ENCODE measurements at regions not wholly inside any gene's neighbourhood (a gene's known extent, or its start where the extent isn't known, plus 50 kb on each side); places are given as distances from the start of the nearest gene placed in this dataset.
"Not testable (repeated sequence)": the region's sequence is repeated elsewhere in the genome, so short reads cannot be mapped to it uniquely, and the experiment has no call there.

GRCh38 chr1:194755241-194755994 lies 1569.0 kb upstream of the B3GALT2 start:
- Histone ChIP-seq H3K9me3 (ENCODE audit: control insufficient read depth, insufficient read depth, low read length) (no peaks in the 10 kb centered on the region), H3K36me3 (ENCODE audit: control insufficient read depth, insufficient read depth, low read length) (no peaks in the 10 kb centered on the region), H3K9ac (ENCODE audit: low read depth, low read length) (no peak overlapping the region), H3K27me3 (ENCODE audit: control insufficient read depth, insufficient read depth, low read length) (no peaks in the 10 kb centered on the region), H3K4me1 (ENCODE audit: control insufficient read depth, insufficient read depth, low read length) (no peaks in the 10 kb centered on the region), H3K4me3 (ENCODE audit: low read depth, low read length) (no peak overlapping the region)

- H3K4me1 ChIP-seq (ENCODE audit: control insufficient read depth, insufficient read depth, low read length); H3K27me3 ChIP-seq (ENCODE audit: control insufficient read depth, insufficient read depth, low read length): not testable (repeated sequence)
Measured at GRCh38 chr1:194738843-194739242, 1552.4 kb upstream of the B3GALT2 start.

GRCh38 chr1:194734970-194735369 lies 1548.6 kb upstream of the B3GALT2 start:
- Histone ChIP-seq H3K4me3 (ENCODE audit: low read depth, low read length) (no peak overlapping the region), H3K36me3 (ENCODE audit: control insufficient read depth, insufficient read depth, low read length) (no peaks in the 10 kb centered on the region), H3K9ac (ENCODE audit: low read depth, low read length) (no peak overlapping the region), H3K9me3 (ENCODE audit: control insufficient read depth, insufficient read depth, low read length) (no peaks in the 10 kb centered on the region), H3K4me1 (ENCODE audit: control insufficient read depth, insufficient read depth, low read length) (no peaks in the 10 kb centered on the region), H3K27me3 (ENCODE audit: control insufficient read depth, insufficient read depth, low read length) (no peaks in the 10 kb centered on the region)

More at GRCh38 chr1:194738843-194739242, 1552.4 kb upstream of the B3GALT2 start:
- H3K9ac ChIP-seq (ENCODE audit: low read depth, low read length); H3K9me3 ChIP-seq (ENCODE audit: control insufficient read depth, insufficient read depth, low read length); H3K4me3 ChIP-seq (ENCODE audit: low read depth, low read length); H3K36me3 ChIP-seq (ENCODE audit: control insufficient read depth, insufficient read depth, low read length): not testable (repeated sequence)

GRCh38 chr1:194731025-194731424 lies 1544.6 kb upstream of the B3GALT2 start:
- H3K4me1 ChIP-seq (ENCODE audit: control insufficient read depth, insufficient read depth, low read length) = no peaks in the 10 kb centered on the region
- no peaks in the 10 kb centered on the region for H3K27me3 ChIP-seq (ENCODE audit: control insufficient read depth, insufficient read depth, low read length)
- H3K36me3 ChIP-seq (ENCODE audit: control insufficient read depth, insufficient read depth, low read length) = no peaks in the 10 kb centered on the region
- H3K9me3 ChIP-seq (ENCODE audit: control insufficient read depth, insufficient read depth, low read length) = no peaks in the 10 kb centered on the region
- H3K4me3 ChIP-seq (ENCODE audit: low read depth, low read length) = no peak overlapping the region
- H3K9ac ChIP-seq (ENCODE audit: low read depth, low read length) = no peak overlapping the region

- H3K4me3 ChIP-seq (ENCODE audit: low read depth, low read length) = no peak overlapping the region
- H3K4me1 ChIP-seq (ENCODE audit: control insufficient read depth, insufficient read depth, low read length) = no peaks in the 10 kb centered on the region
- H3K9me3 ChIP-seq (ENCODE audit: control insufficient read depth, insufficient read depth, low read length) = no peaks in the 10 kb centered on the region
- H3K9ac ChIP-seq (ENCODE audit: low read depth, low read length) = no peak overlapping the region
- no peaks in the 10 kb centered on the region for H3K27me3 ChIP-seq (ENCODE audit: control insufficient read depth, insufficient read depth, low read length)
- no peaks in the 10 kb centered on the region for H3K36me3 ChIP-seq (ENCODE audit: control insufficient read depth, insufficient read depth, low read length)
Measured at GRCh38 chr1:194730304-194730703, 1543.9 kb upstream of the B3GALT2 start.

GRCh38 chr1:194723067-194723466 lies 1536.7 kb upstream of the B3GALT2 start:
- Histone ChIP-seq H3K27me3 (ENCODE audit: control insufficient read depth, insufficient read depth, low read length) (no peaks in the 10 kb centered on the region), H3K4me3 (ENCODE audit: low read depth, low read length) (no peak overlapping the region), H3K9me3 (ENCODE audit: control insufficient read depth, insufficient read depth, low read length) (no peaks in the 10 kb centered on the region), H3K36me3 (ENCODE audit: control insufficient read depth, insufficient read depth, low read length) (no peaks in the 10 kb centered on the region), H3K4me1 (ENCODE audit: control insufficient read depth, insufficient read depth, low read length) (no peaks in the 10 kb centered on the region), H3K9ac (ENCODE audit: low read depth, low read length) (no peak overlapping the region)

GRCh38 chr1:194717941-194718340 lies 1531.5 kb upstream of the B3GALT2 start:
- Histone ChIP-seq H3K9me3 (ENCODE audit: control insufficient read depth, insufficient read depth, low read length) (no peaks in the 10 kb centered on the region), H3K36me3 (ENCODE audit: control insufficient read depth, insufficient read depth, low read length) (no peaks in the 10 kb centered on the region)

GRCh38 chr1:194717334-194717733 lies 1530.9 kb upstream of the B3GALT2 start:
- no peak overlapping the region for H3K4me3 ChIP-seq (ENCODE audit: low read depth, low read length)
- H3K36me3 ChIP-seq (ENCODE audit: control insufficient read depth, insufficient read depth, low read length) = no peaks in the 10 kb centered on the region
- no peak overlapping the region for H3K9ac ChIP-seq (ENCODE audit: low read depth, low read length)
- H3K9me3 ChIP-seq (ENCODE audit: control insufficient read depth, insufficient read depth, low read length) = no peaks in the 10 kb centered on the region
- H3K27me3 ChIP-seq (ENCODE audit: control insufficient read depth, insufficient read depth, low read length) = no peaks in the 10 kb centered on the region
- H3K4me1 ChIP-seq (ENCODE audit: control insufficient read depth, insufficient read depth, low read length) = no peaks in the 10 kb centered on the region

More at GRCh38 chr1:194717941-194718340, 1531.5 kb upstream of the B3GALT2 start:
- H3K4me1 ChIP-seq (ENCODE audit: control insufficient read depth, insufficient read depth, low read length) = no peaks in the 10 kb centered on the region
- no peak overlapping the region for H3K4me3 ChIP-seq (ENCODE audit: low read depth, low read length)
- H3K9ac ChIP-seq (ENCODE audit: low read depth, low read length) = no peak overlapping the region
- H3K27me3 ChIP-seq (ENCODE audit: control insufficient read depth, insufficient read depth, low read length) = no peaks in the 10 kb centered on the region

- Histone ChIP-seq H3K27me3 (ENCODE audit: control insufficient read depth, insufficient read depth, low read length) (no peaks in the 10 kb centered on the region), H3K4me3 (ENCODE audit: low read depth, low read length) (no peak overlapping the region), H3K36me3 (ENCODE audit: control insufficient read depth, insufficient read depth, low read length) (no peaks in the 10 kb centered on the region), H3K4me1 (ENCODE audit: control insufficient read depth, insufficient read depth, low read length) (no peaks in the 10 kb centered on the region), H3K9me3 (ENCODE audit: control insufficient read depth, insufficient read depth, low read length) (no peaks in the 10 kb centered on the region), H3K9ac (ENCODE audit: low read depth, low read length) (no peak overlapping the region)
Measured at GRCh38 chr1:194710671-194711070, 1524.3 kb upstream of the B3GALT2 start.

GRCh38 chr1:194709439-194709838 lies 1523.0 kb upstream of the B3GALT2 start:
- no peaks in the 10 kb centered on the region for H3K36me3 ChIP-seq (ENCODE audit: control insufficient read depth, insufficient read depth, low read length)
- no peak overlapping the region for H3K4me3 ChIP-seq (ENCODE audit: low read depth, low read length)
- H3K4me1 ChIP-seq (ENCODE audit: control insufficient read depth, insufficient read depth, low read length) = no peaks in the 10 kb centered on the region

GRCh38 chr1:194707074-194707473 lies 1520.7 kb upstream of the B3GALT2 start:
- Histone ChIP-seq H3K4me1 (ENCODE audit: control insufficient read depth, insufficient read depth, low read length) (no peaks in the 10 kb centered on the region), H3K4me3 (ENCODE audit: low read depth, low read length) (no peak overlapping the region), H3K9me3 (ENCODE audit: control insufficient read depth, insufficient read depth, low read length) (no peaks in the 10 kb centered on the region), H3K36me3 (ENCODE audit: control insufficient read depth, insufficient read depth, low read length) (no peaks in the 10 kb centered on the region), H3K9ac (ENCODE audit: low read depth, low read length) (no peak overlapping the region), H3K27me3 (ENCODE audit: control insufficient read depth, insufficient read depth, low read length) (no peaks in the 10 kb centered on the region)

More at GRCh38 chr1:194709439-194709838, 1523.0 kb upstream of the B3GALT2 start:
- Histone ChIP-seq H3K27me3 (ENCODE audit: control insufficient read depth, insufficient read depth, low read length) (no peaks in the 10 kb centered on the region), H3K9me3 (ENCODE audit: control insufficient read depth, insufficient read depth, low read length) (no peaks in the 10 kb centered on the region), H3K9ac (ENCODE audit: low read depth, low read length) (no peak overlapping the region)

- H3K9ac ChIP-seq (ENCODE audit: low read depth, low read length) = no peak overlapping the region
- no peak overlapping the region for H3K4me3 ChIP-seq (ENCODE audit: low read depth, low read length)
Measured at GRCh38 chr1:194705123-194705854, 1518.9 kb upstream of the B3GALT2 start.

More at GRCh38 chr1:194705123-194705854, 1518.9 kb upstream of the B3GALT2 start:
- Histone ChIP-seq H3K9me3 (ENCODE audit: control insufficient read depth, insufficient read depth, low read length) (no peaks in the 10 kb centered on the region), H3K4me1 (ENCODE audit: control insufficient read depth, insufficient read depth, low read length) (no peaks in the 10 kb centered on the region), H3K36me3 (ENCODE audit: control insufficient read depth, insufficient read depth, low read length) (no peaks in the 10 kb centered on the region), H3K27me3 (ENCODE audit: control insufficient read depth, insufficient read depth, low read length) (no peaks in the 10 kb centered on the region)

Data from iPS-15b (cell line).